ENCODE measurements at regions not wholly inside any gene's neighbourhood (a gene's known extent, or its start where the extent isn't known, plus 50 kb on each side); places are given as distances from the start of the nearest gene placed in this dataset.
A peak's percentile ranks its signal among the peaks of the same experiment; 100 is the strongest.

GRCh38 chr6:159100395-159101182 lies 55.8 kb upstream of the TAGAP start:
- Histone ChIP-seq H3K9ac (ENCODE audit: insufficient read depth in 1 of 2, low read depth in 2 of 2, low read length in 2 of 2) (0 out of 4 replicates have a peak overlapping the region, but pooled peaks of 1 of the 2 experiments have one; percentile 21), H4K20me1 (replicated peaks; ENCODE audit: control insufficient read depth, insufficient read depth, low read length) (no peaks in the 10 kb centered on the region; the same call in 1 of the 2 replicates), H3K9me1 (ENCODE audit: control insufficient read depth, insufficient read depth, low read length) (no peaks in the 10 kb centered on the region), H3K36me3 (ENCODE audit: control insufficient read depth, insufficient read depth, low read length) (no peaks in the 10 kb centered on the region), H3K27me3 (ENCODE audit: control insufficient read depth in 2 of 2, insufficient read depth in 2 of 2, low read length in 2 of 2) (peaks cover 55 to 84% of the 10 kb centered on the region in 2 experiments), H3K4me2 (ENCODE audit: insufficient read depth, low read length) (no peak overlapping the region), H3K79me2 (ENCODE audit: control insufficient read depth, insufficient read depth, low read length) (no peaks in the 10 kb centered on the region), H3K4me1 (replicated peaks in 1 of 2; ENCODE audit: control insufficient read depth in 2 of 2, insufficient read depth in 2 of 2, low read length in 2 of 2) (peaks cover 0 to 4% of the 10 kb centered on the region in 2 experiments; a peak in 2 of 5 replicates), H3K4me3 (no peak overlapping the region), H2AFZ (ENCODE audit: low read depth, low read length) (no peak overlapping the region), H3K27ac (ENCODE audit: extremely low read depth, low read depth, low read length) (no peak overlapping the region), H3K9me3 (replicated peaks; ENCODE audit: control insufficient read depth, insufficient read depth, low read depth, low read length) (no peaks in the 10 kb centered on the region)
- ChIA-PET POLR2A (no interaction called here), CTCF (ENCODE audit: low intra/inter-chr PET ratio) (no interaction called here)
- no peak for TF ChIP-seq IRF2 (CRISPR knock-in tag; IDR thresholded peaks at IDR 0.05)
- no peak for TF ChIP-seq ZNF274 (IDR thresholded peaks at IDR 0.05; ENCODE audit: borderline replicate concordance, low read depth, low read length)
- peak; percentile 60; the same call in 1 of the 2 replicates for TF ChIP-seq ZNF12 (CRISPR knock-in tag; IDR thresholded peaks at IDR 0.05)
- no peak for TF ChIP-seq SMARCE1 (IDR thresholded peaks at IDR 0.05)
- 0 out of 2 replicates have a peak, but pooled peaks have one; percentile 35 for TF ChIP-seq ESRRA (IDR thresholded peaks at IDR 0.05; ENCODE audit: borderline replicate concordance, low read depth)
- 0 out of 2 replicates have a peak, but pooled peaks have one; percentile 37 for TF ChIP-seq MAX (CRISPR knock-in tag; IDR thresholded peaks at IDR 0.05)
- 0 out of 4 replicates have a peak, but pooled peaks of 1 of the 2 experiments have one; percentile 22 for TF ChIP-seq MAZ (CRISPR knock-in tag; conservative IDR thresholded peaks at IDR 0.05 in 1 of 2, IDR thresholded peaks at IDR 0.05 in 1 of 2)
- TF ChIP-seq TCF7L2 (IDR thresholded peaks at IDR 0.05; ENCODE audit: low read depth, low read length) = no peak
- TF ChIP-seq L3MBTL2 (IDR thresholded peaks at IDR 0.05) = 0 out of 2 replicates have a peak, but pooled peaks have one; percentile 19
- TF ChIP-seq MED1 (CRISPR knock-in tag; IDR thresholded peaks at IDR 0.05; ENCODE audit: borderline replicate concordance) = no peak
- BruUV-seq (replicated peaks) = no TSS peak
- ATAC-seq (no peak), FAIRE-seq (peak; percentile 49), DNase-seq (ENCODE audit: extremely low read depth in 1 of 4, low spot score in 3 of 4) (no peak)
- intact Hi-C loops (cut with micrococcal nuclease) (loop anchor here (10.0 kb wide), 1 partner anchor 296 kb away; no protein-coding TSS in a partner anchor), in situ Hi-C loops (cut with MboI) (loop anchor here (5.0 to 25.0 kb wide), 4 partner anchors 58 to 888 kb away; partner anchors contain the start of gene TAGAP)
- 4% methylated on average over 15 of the region's 15 CpGs for WGBS (ENCODE audit: insufficient coverage, low coverage, missing lambda C conversion rate)
